MCF 10A (cell line): ENCODE measurements at regions not wholly inside any gene's neighbourhood (a gene's known extent, or its start where the extent isn't known, plus 50 kb on each side); places are given as distances from the start of the nearest gene placed in this dataset.

Experiments
- BruUV-seq: library from RNA; stranded (reverse); fragments of 400-500 nt; replicated peaks from 2 replicates; lab custom pipeline; 2021; lab: Mats Ljungman, UMichigan
- CTCF ChIA-PET: fragments of 300-600 bp; sonication (Branson Sonifier 250); formaldehyde crosslinking; extraction: SDS; loops from one replicate; lab custom pipeline; 2021; ENCODE audit warnings: antibody characterized with exemption, inconsistent platforms; lab: Yijun Ruan, JAX
- POLR2A ChIA-PET: fragments of 300-600, 350-650 bp; sonication (Branson Sonifier 250); formaldehyde crosslinking; extraction: SDS; loops from one replicate; lab custom pipeline; 2020; ENCODE audit warnings: antibody characterized with exemption, inconsistent platforms; lab: Yijun Ruan, JAX
- DNase-seq: peaks from one replicate; pipeline ENCODE4 v3.0.0-alpha.2; 2018; ENCODE audit not compliant: unreplicated experiment
- H3K27ac Mint-ChIP-seq: one replicate; pipeline ENCODE4 v1.8.0; 2022; ENCODE audit warnings: mild to moderate bottlenecking, low read depth, mixed read lengths; ENCODE audit not compliant: unreplicated experiment
- H3K27me3 Mint-ChIP-seq: one replicate; pipeline ENCODE4 v1.8.0; 2022; ENCODE audit warnings: mixed read lengths; ENCODE audit not compliant: insufficient read depth, unreplicated experiment
- H3K36me3 Mint-ChIP-seq: one replicate; pipeline ENCODE4 v1.8.0; 2022; ENCODE audit warnings: mild to moderate bottlenecking, moderate library complexity, mixed read lengths; ENCODE audit not compliant: insufficient read depth, unreplicated experiment
- H3K4me1 Mint-ChIP-seq: one replicate; pipeline ENCODE4 v1.8.0; 2022; ENCODE audit warnings: mixed read lengths; ENCODE audit not compliant: insufficient read depth, unreplicated experiment
- H3K4me3 Mint-ChIP-seq: one replicate; pipeline ENCODE4 v1.8.0; 2022; ENCODE audit warnings: mild to moderate bottlenecking, moderate library complexity, mixed read lengths; ENCODE audit not compliant: unreplicated experiment
- H3K9me3 Mint-ChIP-seq: one replicate; pipeline ENCODE4 v1.8.0; 2022; ENCODE audit warnings: mixed read lengths; ENCODE audit not compliant: unreplicated experiment
- intact Hi-C: fragments of 100-400 bp; cut with micrococcal nuclease; formaldehyde crosslinking; loops from 2 replicates; pipeline ENCODE4 v1.14.1; 2022
- TF ChIP-seq, protein P1 (sequence below): fragments of 200-600 bp; IDR thresholded peaks from one replicate; pipeline ENCODE4 v1.8.0; 2022; ENCODE audit warnings: antibody characterized with exemption, mild to moderate bottlenecking; ENCODE audit not compliant: unreplicated experiment

- Mint-ChIP-seq H3K27ac (no peak overlapping the region), H3K36me3 (no peaks in the 10 kb centered on the region), H3K4me3 (no peak overlapping the region), H3K4me1 (no peaks in the 10 kb centered on the region), H3K9me3 (no peaks in the 10 kb centered on the region), H3K27me3 (no peaks in the 10 kb centered on the region)
- DNase-seq = no peak
- no TSS peak for BruUV-seq
- ChIA-PET POLR2A (no interaction called here), CTCF (interaction anchor here (1.1 to 2.5 kb wide), 3 partner anchors 18 to 261 kb away, joined by 3 to 10 read pairs (median 5); no protein-coding TSS in a partner anchor)
- TF ChIP-seq, protein P1, sequence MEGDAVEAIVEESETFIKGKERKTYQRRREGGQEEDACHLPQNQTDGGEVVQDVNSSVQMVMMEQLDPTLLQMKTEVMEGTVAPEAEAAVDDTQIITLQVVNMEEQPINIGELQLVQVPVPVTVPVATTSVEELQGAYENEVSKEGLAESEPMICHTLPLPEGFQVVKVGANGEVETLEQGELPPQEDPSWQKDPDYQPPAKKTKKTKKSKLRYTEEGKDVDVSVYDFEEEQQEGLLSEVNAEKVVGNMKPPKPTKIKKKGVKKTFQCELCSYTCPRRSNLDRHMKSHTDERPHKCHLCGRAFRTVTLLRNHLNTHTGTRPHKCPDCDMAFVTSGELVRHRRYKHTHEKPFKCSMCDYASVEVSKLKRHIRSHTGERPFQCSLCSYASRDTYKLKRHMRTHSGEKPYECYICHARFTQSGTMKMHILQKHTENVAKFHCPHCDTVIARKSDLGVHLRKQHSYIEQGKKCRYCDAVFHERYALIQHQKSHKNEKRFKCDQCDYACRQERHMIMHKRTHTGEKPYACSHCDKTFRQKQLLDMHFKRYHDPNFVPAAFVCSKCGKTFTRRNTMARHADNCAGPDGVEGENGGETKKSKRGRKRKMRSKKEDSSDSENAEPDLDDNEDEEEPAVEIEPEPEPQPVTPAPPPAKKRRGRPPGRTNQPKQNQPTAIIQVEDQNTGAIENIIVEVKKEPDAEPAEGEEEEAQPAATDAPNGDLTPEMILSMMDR = no peak
- intact Hi-C loops = no loop called here
Measured at GRCh38 chr5:18438126-18438525, 803.9 kb downstream of the TAF11L14 start.

DNA sequence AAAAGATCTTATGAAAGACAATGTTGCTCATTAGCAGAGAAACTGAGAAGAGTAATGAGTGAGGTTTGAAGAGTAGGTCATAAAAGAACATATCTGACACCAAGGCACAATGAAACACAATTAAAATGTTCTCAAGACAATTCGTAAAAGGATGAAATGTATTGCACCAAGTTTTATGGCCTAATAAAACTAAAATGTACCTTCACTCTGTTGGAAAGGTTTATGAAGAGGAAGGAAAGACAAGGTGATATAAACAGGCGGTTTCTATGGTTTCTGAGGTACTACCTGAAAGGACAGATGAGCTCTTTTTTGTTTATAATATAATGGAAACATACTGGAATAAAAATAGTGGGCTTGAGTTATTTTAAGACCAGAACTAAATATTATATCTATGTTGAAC, 821.3 kb downstream of the TAF11L14 start:
- no peak for DNase-seq
- intact Hi-C loops = no loop called here
- BruUV-seq = no TSS peak
- TF ChIP-seq, protein P1 = no peak
- Mint-ChIP-seq H3K27ac (no peak overlapping the region), H3K4me3 (no peak overlapping the region), H3K27me3 (no peaks in the 10 kb centered on the region), H3K4me1 (no peaks in the 10 kb centered on the region), H3K36me3 (no peaks in the 10 kb centered on the region), H3K9me3 (no peaks in the 10 kb centered on the region)
- CTCF ChIA-PET = interaction anchor here (0.6 kb wide), 1 partner anchor 13 kb away, joined by 4 read pairs; no protein-coding TSS in a partner anchor
- POLR2A ChIA-PET = no interaction called here

GRCh38 chr5:18457255-18457654, 823.0 kb downstream of the TAF11L14 start:
- ChIA-PET POLR2A (no interaction called here), CTCF (interaction anchor here (1.0 to 1.9 kb wide), 2 partner anchors 9 to 242 kb away, joined by 4 to 16 read pairs; no protein-coding TSS in a partner anchor)
- intact Hi-C loops = no loop called here
- BruUV-seq = no TSS peak
- Mint-ChIP-seq H3K36me3 (no peaks in the 10 kb centered on the region), H3K4me3 (no peak overlapping the region), H3K27me3 (no peaks in the 10 kb centered on the region), H3K9me3 (no peaks in the 10 kb centered on the region), H3K27ac (no peak overlapping the region), H3K4me1 (no peaks in the 10 kb centered on the region)
- no peak for DNase-seq
- TF ChIP-seq, protein P1 = no peak

GRCh38 chr5:18461766-18462165, 827.5 kb downstream of the TAF11L14 start:
- peaks cover 6% of the 10 kb centered on the region for H3K4me1 Mint-ChIP-seq
- no peaks in the 10 kb centered on the region for H3K9me3 Mint-ChIP-seq
- TF ChIP-seq, protein P1 = no peak
- no peak overlapping the region for H3K27ac Mint-ChIP-seq
- CTCF ChIA-PET = interaction anchor here (0.6 to 2.3 kb wide), 5 partner anchors 10 to 237 kb away, joined by 3 to 15 read pairs (median 3); no protein-coding TSS in a partner anchor
- H3K4me3 Mint-ChIP-seq = no peak overlapping the region
- no peak for DNase-seq
- H3K27me3 Mint-ChIP-seq = no peaks in the 10 kb centered on the region
- H3K36me3 Mint-ChIP-seq = no peaks in the 10 kb centered on the region
- POLR2A ChIA-PET = no interaction called here
- intact Hi-C loops = no loop called here
- no TSS peak for BruUV-seq
